ENCODE measurements at regions not wholly inside any gene's neighbourhood (a gene's known extent, or its start where the extent isn't known, plus 50 kb on each side); places are given as distances from the start of the nearest gene placed in this dataset.
"Not testable (repeated sequence)": the region's sequence is repeated elsewhere in the genome, so short reads cannot be mapped to it uniquely, and the experiment has no call there.

GRCh38 chr2:111495636-111496035 lies 374.9 kb downstream of the BCL2L11 start:
- DNase-seq; intact Hi-C loops (cut with micrococcal nuclease): not testable (repeated sequence)
- ATAC-seq, result peak; percentile 19

- ATAC-seq, result peak; percentile 46
- intact Hi-C loops (cut with micrococcal nuclease), result not testable (repeated sequence)
- DNase-seq, result peak; percentile 53
Measured at GRCh38 chr2:111496176-111496575, 375.5 kb downstream of the BCL2L11 start.

- DNase-seq; intact Hi-C loops (cut with micrococcal nuclease); ATAC-seq: not testable (repeated sequence)
Measured at GRCh38 chr2:111496860-111497259, 376.1 kb downstream of the BCL2L11 start.

GRCh38 chr2:111497270-111497669 lies 376.6 kb downstream of the BCL2L11 start:
- intact Hi-C loops (cut with micrococcal nuclease); ATAC-seq: not testable (repeated sequence)

GRCh38 chr2:111500536-111501062 lies 379.9 kb downstream of the BCL2L11 start:
- ATAC-seq; intact Hi-C loops (cut with micrococcal nuclease); DNase-seq: not testable (repeated sequence)

More at GRCh38 chr2:111497270-111497669, 376.6 kb downstream of the BCL2L11 start:
- not testable (repeated sequence) for DNase-seq

GRCh38 chr2:111503844-111504570 lies 380.0 kb downstream of the ANAPC1 start:
- intact Hi-C loops (cut with micrococcal nuclease); ATAC-seq; DNase-seq: not testable (repeated sequence)

- ATAC-seq; intact Hi-C loops (cut with micrococcal nuclease); DNase-seq: not testable (repeated sequence)
Measured at GRCh38 chr2:111504571-111504942, 379.4 kb downstream of the ANAPC1 start.

GRCh38 chr2:111505267-111505666 lies 378.7 kb downstream of the ANAPC1 start:
- ATAC-seq; DNase-seq; intact Hi-C loops (cut with micrococcal nuclease): not testable (repeated sequence)

GRCh38 chr2:111506936-111507335 lies 377.1 kb downstream of the ANAPC1 start:
- DNase-seq; ATAC-seq; intact Hi-C loops (cut with micrococcal nuclease): not testable (repeated sequence)

- intact Hi-C loops (cut with micrococcal nuclease); ATAC-seq; DNase-seq: not testable (repeated sequence)
Measured at GRCh38 chr2:111509225-111509869, 374.6 kb downstream of the ANAPC1 start.

GRCh38 chr2:111510384-111510783 lies 373.6 kb downstream of the ANAPC1 start:
- ATAC-seq; DNase-seq; intact Hi-C loops (cut with micrococcal nuclease): not testable (repeated sequence)

- ATAC-seq; intact Hi-C loops (cut with micrococcal nuclease): not testable (repeated sequence)
- peak; percentile 33 for DNase-seq
Measured at GRCh38 chr2:111511062-111511461, 372.9 kb downstream of the ANAPC1 start.

GRCh38 chr2:111512378-111512777 lies 371.6 kb downstream of the ANAPC1 start:
- intact Hi-C loops (cut with micrococcal nuclease); DNase-seq: not testable (repeated sequence)
- ATAC-seq, result peak; percentile 92

- ATAC-seq; DNase-seq; intact Hi-C loops (cut with micrococcal nuclease): not testable (repeated sequence)
Measured at GRCh38 chr2:111514138-111514537, 369.9 kb downstream of the ANAPC1 start.

- intact Hi-C loops (cut with micrococcal nuclease); DNase-seq; ATAC-seq: not testable (repeated sequence)
Measured at GRCh38 chr2:111517050-111517720, 366.8 kb downstream of the ANAPC1 start.

GRCh38 chr2:111517721-111518053 lies 366.3 kb downstream of the ANAPC1 start:
- ATAC-seq; intact Hi-C loops (cut with micrococcal nuclease); DNase-seq: not testable (repeated sequence)

GRCh38 chr2:111519071-111519470 lies 364.9 kb downstream of the ANAPC1 start:
- intact Hi-C loops (cut with micrococcal nuclease), result no loop called here
- no peak for DNase-seq

GRCh38 chr2:111522231-111522768 lies 361.7 kb downstream of the ANAPC1 start:
- DNase-seq, result no peak
- ATAC-seq, result peak; percentile 52
- intact Hi-C loops (cut with micrococcal nuclease), result no loop called here

More at GRCh38 chr2:111519071-111519470, 364.9 kb downstream of the ANAPC1 start:
- no peak for ATAC-seq

- ATAC-seq (peak; percentile 26), DNase-seq (peak; percentile 51)
- intact Hi-C loops (cut with micrococcal nuclease), result no loop called here
Measured at GRCh38 chr2:111523009-111523408, 361.0 kb downstream of the ANAPC1 start.

All from left ventricle myocardium superior (tissue), 1 donor.